ENCODE measurements at regions not wholly inside any gene's neighbourhood (a gene's known extent, or its start where the extent isn't known, plus 50 kb on each side); places are given as distances from the start of the nearest gene placed in this dataset.

GRCh38 chr4:119725688-119726330, 97.2 kb upstream of the PDE5A start:
- FAIRE-seq = no peak
- DNase-seq (ENCODE audit: insufficient read length, low spot score) = no peak
- TF ChIP-seq CTCF (IDR thresholded peaks at IDR 0.05; ENCODE audit: insufficient read depth, missing control alignments) = no peak

GRCh38 chr4:119725011-119725410, 96.4 kb upstream of the PDE5A start:
- FAIRE-seq (no peak), DNase-seq (ENCODE audit: insufficient read length, low spot score) (no peak)
- no peak for TF ChIP-seq CTCF (IDR thresholded peaks at IDR 0.05; ENCODE audit: insufficient read depth, missing control alignments)

- DNase-seq (ENCODE audit: insufficient read length, low spot score) (no peak), FAIRE-seq (no peak)
- TF ChIP-seq CTCF (IDR thresholded peaks at IDR 0.05; ENCODE audit: insufficient read depth, missing control alignments) = no peak
Measured at GRCh38 chr4:119722670-119723069, 94.1 kb upstream of the PDE5A start.

GRCh38 chr4:119721878-119722277, 93.3 kb upstream of the PDE5A start:
- FAIRE-seq = no peak
- no peak for DNase-seq (ENCODE audit: insufficient read length, low spot score)
- no peak for TF ChIP-seq CTCF (IDR thresholded peaks at IDR 0.05; ENCODE audit: insufficient read depth, missing control alignments)

- FAIRE-seq = no peak
- no peak for DNase-seq (ENCODE audit: insufficient read length, low spot score)
- TF ChIP-seq CTCF (IDR thresholded peaks at IDR 0.05; ENCODE audit: insufficient read depth, missing control alignments) = no peak
Measured at GRCh38 chr4:119715490-119716445, 87.2 kb upstream of the PDE5A start.

- DNase-seq (ENCODE audit: insufficient read length, low spot score) (no peak), FAIRE-seq (peak; percentile 6)
- no peak for TF ChIP-seq CTCF (IDR thresholded peaks at IDR 0.05; ENCODE audit: insufficient read depth, missing control alignments)
Measured at GRCh38 chr4:119709418-119709817, 80.8 kb upstream of the PDE5A start.

- DNase-seq (ENCODE audit: insufficient read length, low spot score) (no peak), FAIRE-seq (no peak)
- no peak for TF ChIP-seq CTCF (IDR thresholded peaks at IDR 0.05; ENCODE audit: insufficient read depth, missing control alignments)
Measured at GRCh38 chr4:119707336-119707735, 78.7 kb upstream of the PDE5A start.

Data from D721Med (cell line).